Tibial nerve (tissue), 4 donors: ENCODE measurements at regions not wholly inside any gene's neighbourhood (a gene's known extent, or its start where the extent isn't known, plus 50 kb on each side); places are given as distances from the start of the nearest gene placed in this dataset.

Experiments
- EP300 ChIP-seq, 2 donors: sonication (generic); formaldehyde crosslinking; IDR thresholded peaks; one replicate each; pipeline ENCODE4 v1.6.1; 2017; ENCODE audit warnings: antibody characterized with exemption in 2 of 2, mild to moderate bottlenecking in 1 of 2
- POLR2A ChIP-seq, 2 donors: fragments of 450-650 bp; IDR thresholded peaks; one replicate each; pipeline ENCODE4 v1.6.1; 2017; ENCODE audit warnings: antibody characterized with exemption in 2 of 2, mild to moderate bottlenecking in 2 of 2, moderate library complexity in 2 of 2
- TF ChIP-seq, protein P1 (sequence below), 5 experiments: fragments of 200-600 bp in 3 of 5; fragments of 450-650 bp in 2 of 5; sonication (generic) in 3 of 5; IDR thresholded peaks; one replicate each; pipeline ENCODE4 v1.5.1; 2016 to 2019; ENCODE audit warnings: antibody characterized with exemption in 5 of 5, mild to moderate bottlenecking in 3 of 5, moderate library complexity in 2 of 5

DNA sequence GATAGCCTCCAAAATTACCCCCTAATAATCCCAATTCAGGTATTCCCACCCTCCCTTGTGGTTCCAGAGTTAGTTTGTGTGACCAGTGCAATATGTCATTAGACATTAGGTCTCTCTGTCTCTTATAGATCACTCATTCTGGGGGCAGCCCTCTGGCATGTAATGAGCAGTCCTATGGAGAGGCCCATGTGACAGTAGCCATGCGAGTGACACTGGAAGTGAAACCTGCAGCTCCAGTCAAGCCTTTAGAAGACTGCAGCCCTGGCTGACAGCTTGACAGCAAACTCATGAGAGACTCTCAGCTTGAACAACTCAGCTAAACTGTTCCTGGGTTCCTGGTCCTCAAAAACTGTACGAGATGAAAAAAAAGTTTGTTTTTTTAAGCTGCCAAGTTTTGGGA is 54.0 kb upstream of the HSPB3 start:
- TF ChIP-seq, protein P1, sequence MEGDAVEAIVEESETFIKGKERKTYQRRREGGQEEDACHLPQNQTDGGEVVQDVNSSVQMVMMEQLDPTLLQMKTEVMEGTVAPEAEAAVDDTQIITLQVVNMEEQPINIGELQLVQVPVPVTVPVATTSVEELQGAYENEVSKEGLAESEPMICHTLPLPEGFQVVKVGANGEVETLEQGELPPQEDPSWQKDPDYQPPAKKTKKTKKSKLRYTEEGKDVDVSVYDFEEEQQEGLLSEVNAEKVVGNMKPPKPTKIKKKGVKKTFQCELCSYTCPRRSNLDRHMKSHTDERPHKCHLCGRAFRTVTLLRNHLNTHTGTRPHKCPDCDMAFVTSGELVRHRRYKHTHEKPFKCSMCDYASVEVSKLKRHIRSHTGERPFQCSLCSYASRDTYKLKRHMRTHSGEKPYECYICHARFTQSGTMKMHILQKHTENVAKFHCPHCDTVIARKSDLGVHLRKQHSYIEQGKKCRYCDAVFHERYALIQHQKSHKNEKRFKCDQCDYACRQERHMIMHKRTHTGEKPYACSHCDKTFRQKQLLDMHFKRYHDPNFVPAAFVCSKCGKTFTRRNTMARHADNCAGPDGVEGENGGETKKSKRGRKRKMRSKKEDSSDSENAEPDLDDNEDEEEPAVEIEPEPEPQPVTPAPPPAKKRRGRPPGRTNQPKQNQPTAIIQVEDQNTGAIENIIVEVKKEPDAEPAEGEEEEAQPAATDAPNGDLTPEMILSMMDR (IDR thresholded peaks at IDR 0.05) = no peak
- TF ChIP-seq EP300 (IDR thresholded peaks at IDR 0.05) = no peak
- TF ChIP-seq POLR2A (IDR thresholded peaks at IDR 0.05) = no peak
